ENCODE measurements at regions not wholly inside any gene's neighbourhood (a gene's known extent, or its start where the extent isn't known, plus 50 kb on each side); places are given as distances from the start of the nearest gene placed in this dataset.
"Not testable (repeated sequence)": the region's sequence is repeated elsewhere in the genome, so short reads cannot be mapped to it uniquely, and the experiment has no call there.

- not testable (repeated sequence) for TF ChIP-seq POLR2A, CTCF, POLR2AphosphoS5, EP300 (IDR thresholded peaks at IDR 0.05)
Observed at GRCh38 chr5:120194650-120195049, 269.4 kb upstream of the PRR16 start.
